ENCODE measurements at regions not wholly inside any gene's neighbourhood (a gene's known extent, or its start where the extent isn't known, plus 50 kb on each side); places are given as distances from the start of the nearest gene placed in this dataset.
"Not testable (repeated sequence)": the region's sequence is repeated elsewhere in the genome, so short reads cannot be mapped to it uniquely, and the experiment has no call there.

DNA sequence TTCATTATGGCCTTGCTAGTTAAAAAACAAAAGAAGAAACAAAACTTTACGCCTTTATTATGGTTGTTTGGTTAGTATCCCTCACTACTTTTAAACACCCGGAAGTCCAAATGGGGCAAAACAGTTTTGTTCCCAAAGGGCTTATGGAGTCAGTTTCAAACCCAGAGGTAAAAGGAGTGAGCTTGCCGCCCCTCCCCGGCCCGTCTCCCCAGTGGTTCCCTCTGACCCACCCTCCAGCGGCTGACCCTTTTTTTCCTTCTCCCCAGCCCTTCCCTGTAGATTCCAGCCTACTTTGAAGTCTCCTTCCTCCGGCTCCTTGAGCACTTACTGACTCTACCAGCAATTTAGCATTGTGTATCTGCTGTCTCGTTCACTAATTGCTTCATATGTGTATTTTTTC lies 209.2 kb downstream of the ICOS start:
- no peaks in the 10 kb centered on the region for H3K27me3 ChIP-seq (ENCODE audit: low read length)
- H3K4me2 ChIP-seq (ENCODE audit: low read depth, low read length, poor library complexity, severe bottlenecking) = peak overlapping the region; percentile 60
- no peaks in the 10 kb centered on the region for H3K36me3 ChIP-seq (ENCODE audit: insufficient read depth, low read length)
- H4K20me1 ChIP-seq (ENCODE audit: insufficient read depth, low read depth, low read length) = no peaks in the 10 kb centered on the region
- no peaks in the 10 kb centered on the region for H3K9me3 ChIP-seq (ENCODE audit: low read length)
- H3K4me1 ChIP-seq (ENCODE audit: low read length) = peaks cover 5% of the 10 kb centered on the region; the same call in 1 of the 2 replicates
- H2AFZ ChIP-seq (ENCODE audit: low read length) = peak overlapping the region; percentile 32
- no peaks in the 10 kb centered on the region for H3K79me2 ChIP-seq (ENCODE audit: low read length)
- H3K27ac ChIP-seq (ENCODE audit: low read length) = no peak overlapping the region
- 0 out of 2 replicates have a peak overlapping the region, but pooled peaks have one; percentile 23 for H3K9ac ChIP-seq (ENCODE audit: low read length)
- peak overlapping the region; percentile 42; the same call in 1 of the 2 replicates for H3K4me3 ChIP-seq (ENCODE audit: low read length)
- no peaks in the 10 kb centered on the region for H3K9me2 ChIP-seq (replicated peaks; ENCODE audit: insufficient read depth, low read length)
- no peak for DNase-seq

DNA sequence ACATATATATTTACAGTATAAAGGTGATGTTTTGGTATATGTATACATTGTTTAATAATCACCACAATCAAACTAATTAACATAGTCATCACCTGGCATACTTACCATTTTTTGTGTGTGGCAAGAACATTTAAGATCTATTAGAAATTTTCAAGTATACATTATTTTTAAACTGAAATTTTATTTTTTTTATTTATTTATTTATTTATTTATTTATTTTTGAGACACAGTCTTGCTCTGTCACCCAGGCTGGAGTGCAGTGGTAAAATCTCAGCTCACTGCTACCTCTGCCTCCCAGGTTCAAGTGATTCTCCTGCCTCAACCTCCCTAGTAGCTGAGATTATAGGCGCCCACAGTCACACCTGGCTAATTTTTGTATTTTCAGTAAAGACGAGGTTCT lies 210.5 kb downstream of the ICOS start:
- H3K4me2 ChIP-seq (ENCODE audit: low read depth, low read length, poor library complexity, severe bottlenecking); H3K4me3 ChIP-seq (ENCODE audit: low read length); H3K79me2 ChIP-seq (ENCODE audit: low read length); H4K20me1 ChIP-seq (ENCODE audit: insufficient read depth, low read depth, low read length); DNase-seq; H3K9me3 ChIP-seq (ENCODE audit: low read length); H3K9me2 ChIP-seq (replicated peaks; ENCODE audit: insufficient read depth, low read length); H3K9ac ChIP-seq (ENCODE audit: low read length); H3K4me1 ChIP-seq (ENCODE audit: low read length); H3K27ac ChIP-seq (ENCODE audit: low read length); H3K27me3 ChIP-seq (ENCODE audit: low read length); H3K36me3 ChIP-seq (ENCODE audit: insufficient read depth, low read length); H2AFZ ChIP-seq (ENCODE audit: low read length): not testable (repeated sequence)

DNA sequence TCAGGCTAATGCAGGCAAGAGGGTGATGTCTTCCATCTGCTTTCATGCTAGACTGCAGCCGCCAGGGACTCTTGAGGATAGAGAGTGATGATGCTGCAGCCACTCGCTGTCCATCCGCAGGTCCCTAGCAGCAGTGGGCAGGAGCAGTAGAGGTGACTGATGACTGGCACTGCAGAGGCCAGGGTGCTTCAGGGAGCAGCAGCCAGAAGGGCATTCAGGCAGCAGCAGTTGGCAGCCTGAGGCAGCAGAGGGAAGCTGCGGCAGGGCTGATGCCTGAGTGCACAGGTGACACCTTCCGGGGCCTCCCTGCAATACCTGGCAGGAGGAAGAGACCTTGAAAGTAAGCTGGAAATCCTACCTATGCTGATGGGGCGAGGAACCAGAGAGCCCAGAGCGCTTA lies 214.2 kb downstream of the ICOS start:
- peaks cover 2% of the 10 kb centered on the region; the same call in 1 of the 2 replicates for H3K4me1 ChIP-seq (ENCODE audit: low read length)
- no peaks in the 10 kb centered on the region for H4K20me1 ChIP-seq (ENCODE audit: insufficient read depth, low read depth, low read length)
- no peak overlapping the region for H3K27ac ChIP-seq (ENCODE audit: low read length)
- H3K27me3 ChIP-seq (ENCODE audit: low read length) = no peaks in the 10 kb centered on the region
- no peak overlapping the region for H2AFZ ChIP-seq (ENCODE audit: low read length)
- no peak overlapping the region for H3K4me3 ChIP-seq (ENCODE audit: low read length)
- H3K9me3 ChIP-seq (ENCODE audit: low read length) = no peaks in the 10 kb centered on the region
- no peak for DNase-seq
- no peaks in the 10 kb centered on the region for H3K9me2 ChIP-seq (replicated peaks; ENCODE audit: insufficient read depth, low read length)
- no peaks in the 10 kb centered on the region for H3K36me3 ChIP-seq (ENCODE audit: insufficient read depth, low read length)
- no peak overlapping the region for H3K4me2 ChIP-seq (ENCODE audit: low read depth, low read length, poor library complexity, severe bottlenecking)
- H3K9ac ChIP-seq (ENCODE audit: low read length) = no peak overlapping the region
- no peaks in the 10 kb centered on the region for H3K79me2 ChIP-seq (ENCODE audit: low read length)

DNA sequence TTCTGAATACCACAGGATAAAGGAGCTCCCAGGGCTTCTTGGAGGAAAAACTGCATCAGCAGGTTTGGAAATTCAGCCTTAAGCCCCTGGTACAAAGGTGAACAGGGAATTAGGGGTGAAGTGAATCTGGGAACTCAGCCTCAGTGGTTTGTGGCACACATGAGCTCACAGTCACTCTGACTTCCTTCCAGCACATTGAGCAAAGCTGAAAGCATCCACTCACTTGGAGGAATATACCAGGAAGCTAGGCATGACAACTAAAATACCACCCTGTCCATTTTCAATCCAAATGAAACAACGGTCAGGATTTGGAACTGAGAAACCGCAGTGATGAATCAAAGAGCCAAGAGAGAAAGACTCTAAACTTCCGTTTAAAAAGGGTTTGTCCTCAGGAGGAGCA lies 216.1 kb downstream of the ICOS start:
- DNase-seq = no peak
- Histone ChIP-seq H4K20me1 (ENCODE audit: insufficient read depth, low read depth, low read length) (no peaks in the 10 kb centered on the region), H3K27me3 (ENCODE audit: low read length) (no peaks in the 10 kb centered on the region), H3K79me2 (ENCODE audit: low read length) (no peaks in the 10 kb centered on the region), H3K9ac (ENCODE audit: low read length) (no peak overlapping the region), H3K4me3 (ENCODE audit: low read length) (no peak overlapping the region), H3K27ac (ENCODE audit: low read length) (no peak overlapping the region), H3K9me3 (ENCODE audit: low read length) (peaks cover 3% of the 10 kb centered on the region; the same call in 1 of the 2 replicates), H2AFZ (ENCODE audit: low read length) (no peak overlapping the region), H3K4me2 (ENCODE audit: low read depth, low read length, poor library complexity, severe bottlenecking) (no peak overlapping the region), H3K9me2 (replicated peaks; ENCODE audit: insufficient read depth, low read length) (no peaks in the 10 kb centered on the region), H3K4me1 (ENCODE audit: low read length) (no peaks in the 10 kb centered on the region), H3K36me3 (ENCODE audit: insufficient read depth, low read length) (no peaks in the 10 kb centered on the region)

DNA sequence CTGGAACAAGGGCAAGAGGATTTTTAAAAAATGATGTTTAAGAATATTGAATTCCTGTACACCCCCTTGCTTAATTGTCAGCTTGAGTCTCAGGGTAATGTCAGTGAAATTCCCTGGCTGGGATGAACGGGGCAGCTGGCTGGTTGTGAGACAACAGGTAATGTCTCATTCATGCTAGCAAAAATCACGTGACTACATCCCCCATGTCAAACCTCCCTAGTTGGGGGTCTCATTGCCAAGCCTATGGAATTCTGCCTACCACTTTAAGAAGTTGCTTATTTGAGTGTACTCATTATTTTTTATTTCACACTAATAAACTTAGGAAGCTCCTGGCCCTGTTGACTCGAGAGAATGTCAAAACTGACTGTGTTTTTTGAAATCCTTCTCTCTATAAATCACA lies 218.3 kb downstream of the ICOS start:
- Histone ChIP-seq H2AFZ (ENCODE audit: low read length) (no peak overlapping the region), H3K9me3 (ENCODE audit: low read length) (peaks cover 7% of the 10 kb centered on the region; the same call in 1 of the 2 replicates), H3K4me3 (ENCODE audit: low read length) (no peak overlapping the region), H3K9ac (ENCODE audit: low read length) (no peak overlapping the region), H3K36me3 (ENCODE audit: insufficient read depth, low read length) (no peaks in the 10 kb centered on the region), H3K4me2 (ENCODE audit: low read depth, low read length, poor library complexity, severe bottlenecking) (no peak overlapping the region), H3K27me3 (ENCODE audit: low read length) (no peaks in the 10 kb centered on the region), H3K9me2 (replicated peaks; ENCODE audit: insufficient read depth, low read length) (no peaks in the 10 kb centered on the region), H4K20me1 (ENCODE audit: insufficient read depth, low read depth, low read length) (no peaks in the 10 kb centered on the region), H3K27ac (ENCODE audit: low read length) (no peak overlapping the region), H3K4me1 (ENCODE audit: low read length) (no peaks in the 10 kb centered on the region), H3K79me2 (ENCODE audit: low read length) (no peaks in the 10 kb centered on the region)
- DNase-seq = no peak

DNA sequence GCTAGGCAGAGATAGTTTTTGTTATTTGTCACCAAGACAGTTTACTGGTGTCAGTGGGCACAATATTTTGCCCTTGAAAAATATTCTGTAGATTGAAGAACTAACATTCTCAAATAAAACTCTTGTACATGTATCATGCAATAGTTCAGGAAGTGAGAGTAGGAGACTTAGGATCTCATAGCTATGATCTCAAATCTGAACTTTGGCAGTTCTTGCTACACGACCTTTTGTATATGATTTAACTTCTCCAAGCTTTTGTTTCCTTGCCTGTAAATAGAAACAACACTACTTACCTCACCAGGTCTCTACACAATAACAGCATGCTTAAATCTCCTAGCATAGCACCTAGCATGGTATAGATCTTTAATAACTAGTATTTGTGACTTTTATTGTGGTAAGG lies 219.9 kb downstream of the ICOS start:
- Histone ChIP-seq H3K27me3 (ENCODE audit: low read length) (no peaks in the 10 kb centered on the region), H3K27ac (ENCODE audit: low read length) (no peak overlapping the region), H3K79me2 (ENCODE audit: low read length) (no peaks in the 10 kb centered on the region), H3K9me3 (ENCODE audit: low read length) (peaks cover 7% of the 10 kb centered on the region; the same call in 1 of the 2 replicates), H4K20me1 (ENCODE audit: insufficient read depth, low read depth, low read length) (no peaks in the 10 kb centered on the region), H3K9me2 (replicated peaks; ENCODE audit: insufficient read depth, low read length) (no peaks in the 10 kb centered on the region), H3K9ac (ENCODE audit: low read length) (no peak overlapping the region), H3K4me2 (ENCODE audit: low read depth, low read length, poor library complexity, severe bottlenecking) (no peak overlapping the region), H2AFZ (ENCODE audit: low read length) (no peak overlapping the region), H3K36me3 (ENCODE audit: insufficient read depth, low read length) (no peaks in the 10 kb centered on the region), H3K4me3 (ENCODE audit: low read length) (no peak overlapping the region), H3K4me1 (ENCODE audit: low read length) (no peaks in the 10 kb centered on the region)
- no peak for DNase-seq

DNA sequence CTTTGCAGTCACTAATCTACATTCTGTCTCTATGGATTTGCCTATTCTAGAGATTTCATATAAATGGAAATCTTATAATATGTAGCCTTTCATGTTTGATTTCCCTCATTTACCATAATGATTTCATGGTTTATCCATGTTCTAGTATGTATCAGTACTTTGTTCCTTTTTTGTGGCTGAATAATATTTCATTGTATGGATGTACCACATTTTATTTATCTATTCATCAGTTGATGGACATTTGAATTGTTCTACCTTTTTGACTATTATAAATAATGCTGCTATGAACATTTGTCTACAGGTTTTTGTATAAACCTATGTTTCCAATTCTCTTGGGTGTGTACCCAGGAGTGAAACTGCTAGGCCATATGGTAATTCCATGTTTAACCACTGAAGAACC lies 221.1 kb downstream of the ICOS start:
- Histone ChIP-seq H3K79me2 (ENCODE audit: low read length) (no peaks in the 10 kb centered on the region), H3K36me3 (ENCODE audit: insufficient read depth, low read length) (no peaks in the 10 kb centered on the region), H3K9me2 (replicated peaks; ENCODE audit: insufficient read depth, low read length) (no peaks in the 10 kb centered on the region), H3K4me3 (ENCODE audit: low read length) (no peak overlapping the region), H3K9me3 (ENCODE audit: low read length) (peaks cover 7% of the 10 kb centered on the region; the same call in 1 of the 2 replicates), H3K27ac (ENCODE audit: low read length) (no peak overlapping the region), H2AFZ (ENCODE audit: low read length) (no peak overlapping the region), H3K27me3 (ENCODE audit: low read length) (no peaks in the 10 kb centered on the region), H3K4me1 (ENCODE audit: low read length) (no peaks in the 10 kb centered on the region), H3K4me2 (ENCODE audit: low read depth, low read length, poor library complexity, severe bottlenecking) (no peak overlapping the region), H4K20me1 (ENCODE audit: insufficient read depth, low read depth, low read length) (no peaks in the 10 kb centered on the region), H3K9ac (ENCODE audit: low read length) (no peak overlapping the region)
- DNase-seq = no peak

DNA sequence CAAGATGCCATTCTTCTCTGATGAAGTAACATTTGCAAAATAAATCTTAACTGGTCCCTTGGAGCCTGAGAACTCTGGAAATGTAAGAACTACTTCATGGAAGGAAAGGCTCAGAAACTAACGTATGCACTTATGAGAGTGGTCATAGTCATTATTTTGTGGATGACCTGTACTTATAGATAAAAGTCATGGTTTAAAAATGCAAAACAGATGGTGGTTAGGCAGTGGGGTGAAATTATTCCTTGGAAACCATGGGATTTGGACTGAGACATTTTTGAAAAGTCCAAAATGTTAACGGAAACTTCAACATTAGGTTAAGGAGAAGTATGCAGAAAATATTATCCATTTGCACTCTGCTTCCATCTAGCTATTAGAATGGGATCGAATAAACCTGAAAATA lies 223.0 kb downstream of the ICOS start:
- no peak for DNase-seq
- H3K9me3 ChIP-seq (ENCODE audit: low read length) = peaks cover 7% of the 10 kb centered on the region; the same call in 1 of the 2 replicates
- no peak overlapping the region for H3K27ac ChIP-seq (ENCODE audit: low read length)
- no peaks in the 10 kb centered on the region for H3K36me3 ChIP-seq (ENCODE audit: insufficient read depth, low read length)
- H3K27me3 ChIP-seq (ENCODE audit: low read length) = no peaks in the 10 kb centered on the region
- H3K4me3 ChIP-seq (ENCODE audit: low read length) = no peak overlapping the region
- no peak overlapping the region for H3K4me2 ChIP-seq (ENCODE audit: low read depth, low read length, poor library complexity, severe bottlenecking)
- no peak overlapping the region for H2AFZ ChIP-seq (ENCODE audit: low read length)
- no peaks in the 10 kb centered on the region for H4K20me1 ChIP-seq (ENCODE audit: insufficient read depth, low read depth, low read length)
- H3K9ac ChIP-seq (ENCODE audit: low read length) = no peak overlapping the region
- H3K4me1 ChIP-seq (ENCODE audit: low read length) = no peaks in the 10 kb centered on the region
- H3K79me2 ChIP-seq (ENCODE audit: low read length) = no peaks in the 10 kb centered on the region
- H3K9me2 ChIP-seq (replicated peaks; ENCODE audit: insufficient read depth, low read length) = no peaks in the 10 kb centered on the region

DNA sequence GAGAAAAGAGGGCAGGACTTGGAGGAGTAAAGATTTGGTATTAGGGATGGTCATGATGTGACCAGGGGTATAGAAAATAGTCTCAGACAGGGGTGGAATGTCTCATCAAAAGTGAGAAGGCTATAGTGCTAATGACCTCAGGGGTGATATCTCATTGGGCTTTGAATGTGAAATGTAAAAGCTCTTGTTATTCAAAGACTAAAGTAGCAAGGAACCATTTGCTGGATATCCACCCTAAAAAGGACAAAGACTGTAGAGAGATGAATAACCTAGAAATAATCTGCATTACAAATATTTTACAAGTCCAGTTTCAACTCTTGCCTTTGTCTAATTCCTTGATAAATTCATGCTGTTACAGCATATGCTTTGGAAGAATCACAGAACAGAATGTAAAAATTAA lies 224.4 kb downstream of the ICOS start:
- no peak for DNase-seq
- H3K9me2 ChIP-seq (replicated peaks; ENCODE audit: insufficient read depth, low read length) = no peaks in the 10 kb centered on the region
- H3K9ac ChIP-seq (ENCODE audit: low read length) = no peak overlapping the region
- H3K27ac ChIP-seq (ENCODE audit: low read length) = no peak overlapping the region
- no peaks in the 10 kb centered on the region for H4K20me1 ChIP-seq (ENCODE audit: insufficient read depth, low read depth, low read length)
- H3K4me3 ChIP-seq (ENCODE audit: low read length) = no peak overlapping the region
- H3K79me2 ChIP-seq (ENCODE audit: low read length) = no peaks in the 10 kb centered on the region
- H3K4me2 ChIP-seq (ENCODE audit: low read depth, low read length, poor library complexity, severe bottlenecking) = no peak overlapping the region
- no peaks in the 10 kb centered on the region for H3K36me3 ChIP-seq (ENCODE audit: insufficient read depth, low read length)
- no peaks in the 10 kb centered on the region for H3K4me1 ChIP-seq (ENCODE audit: low read length)
- H3K9me3 ChIP-seq (ENCODE audit: low read length) = peaks cover 7% of the 10 kb centered on the region; the same call in 1 of the 2 replicates
- no peak overlapping the region for H2AFZ ChIP-seq (ENCODE audit: low read length)
- no peaks in the 10 kb centered on the region for H3K27me3 ChIP-seq (ENCODE audit: low read length)
